ENCODE measurements at regions not wholly inside any gene's neighbourhood (a gene's known extent, or its start where the extent isn't known, plus 50 kb on each side); places are given as distances from the start of the nearest gene placed in this dataset.

GRCh38 chr6:92363111-92363510, 1056.2 kb downstream of the EPHA7 start:
- TF ChIP-seq CTCF (IDR thresholded peaks at IDR 0.05; ENCODE audit: borderline replicate concordance, insufficient read depth, low read depth, low read length), result no peak
- H3K4me3 ChIP-seq (ENCODE audit: low read depth, low read length), result no peak overlapping the region

GRCh38 chr6:92362404-92362803, 1057.0 kb downstream of the EPHA7 start:
- H3K4me3 ChIP-seq (ENCODE audit: low read depth, low read length), result no peak overlapping the region
- TF ChIP-seq CTCF (IDR thresholded peaks at IDR 0.05; ENCODE audit: borderline replicate concordance, insufficient read depth, low read depth, low read length), result no peak

- H3K4me3 ChIP-seq (ENCODE audit: low read depth, low read length), result no peak overlapping the region
- no peak for TF ChIP-seq CTCF (IDR thresholded peaks at IDR 0.05; ENCODE audit: borderline replicate concordance, insufficient read depth, low read depth, low read length)
Observed at GRCh38 chr6:92361990-92362389, 1057.4 kb downstream of the EPHA7 start.

GRCh38 chr6:92354270-92354829, 1065.0 kb downstream of the EPHA7 start:
- H3K4me3 ChIP-seq (ENCODE audit: low read depth, low read length), result no peak overlapping the region
- TF ChIP-seq CTCF (IDR thresholded peaks at IDR 0.05; ENCODE audit: borderline replicate concordance, insufficient read depth, low read depth, low read length), result no peak

GRCh38 chr6:92352130-92352529, 1067.2 kb downstream of the EPHA7 start:
- H3K4me3 ChIP-seq (ENCODE audit: low read depth, low read length), result no peak overlapping the region
- no peak for TF ChIP-seq CTCF (IDR thresholded peaks at IDR 0.05; ENCODE audit: borderline replicate concordance, insufficient read depth, low read depth, low read length)

- TF ChIP-seq CTCF (IDR thresholded peaks at IDR 0.05; ENCODE audit: borderline replicate concordance, insufficient read depth, low read depth, low read length), result no peak
- H3K4me3 ChIP-seq (ENCODE audit: low read depth, low read length), result no peak overlapping the region
Observed at GRCh38 chr6:92341201-92341600, 1078.2 kb downstream of the EPHA7 start.

GRCh38 chr6:92339936-92340640, 1079.3 kb downstream of the EPHA7 start:
- H3K4me3 ChIP-seq (ENCODE audit: low read depth, low read length), result no peak overlapping the region
- no peak for TF ChIP-seq CTCF (IDR thresholded peaks at IDR 0.05; ENCODE audit: borderline replicate concordance, insufficient read depth, low read depth, low read length)

All from GM12875 (cell line).